HepG2 (cell line): ENCODE measurements at regions not wholly inside any gene's neighbourhood (a gene's known extent, or its start where the extent isn't known, plus 50 kb on each side); places are given as distances from the start of the nearest gene placed in this dataset.

Experiments used
- CREB1 ChIP-seq, 2 experiments: fragments of 450-650 bp in 1 of 2; IDR thresholded peaks; 2 replicates each; pipeline ENCODE4 v1.6.1; 2016 to 2017; ENCODE audit warnings: control low read depth in 1 of 2, mild to moderate bottlenecking in 1 of 2, missing compliant biosample characterization in 1 of 2, missing genetic modification characterization in 1 of 2
- YEATS2 ChIP-seq: sonication (generic); formaldehyde crosslinking; IDR thresholded peaks from 2 replicates; pipeline ENCODE4 v1.4.0; 2020; ENCODE audit warnings: missing genetic modification reagents, borderline replicate concordance
- ZC3H13 ChIP-seq: sonication (generic); formaldehyde crosslinking; IDR thresholded peaks from 2 replicates; pipeline ENCODE4 v1.8.1; 2023; ENCODE audit warnings: mild to moderate bottlenecking, missing genetic modification reagents, moderate library complexity

DNA sequence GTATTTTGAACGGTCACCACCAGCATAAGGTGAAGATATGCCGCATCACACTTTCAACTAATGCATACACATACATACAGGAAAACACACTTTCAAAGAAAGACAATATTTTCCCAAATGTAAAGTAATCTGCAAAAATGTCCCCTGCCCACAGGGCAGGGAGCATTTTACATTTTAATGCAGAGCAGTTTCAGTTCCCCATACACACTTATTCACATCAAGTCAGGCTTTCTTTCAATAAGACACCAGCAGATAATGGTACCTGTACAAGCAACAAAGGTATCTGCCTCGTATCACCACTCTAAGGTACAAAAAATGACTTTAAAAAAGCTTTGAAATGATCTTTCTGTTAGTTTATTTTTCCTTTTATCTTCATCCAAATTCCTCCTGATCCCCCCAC lies 247.1 kb upstream of the CCNG1 start:
- TF ChIP-seq YEATS2 (CRISPR knock-in tag): no peak
- no peak for TF ChIP-seq CREB1 (IDR thresholded peaks at IDR 0.05)
- no peak for TF ChIP-seq CREB1 (CRISPR knock-in tag; IDR thresholded peaks at IDR 0.05)
- TF ChIP-seq ZC3H13 (CRISPR knock-in tag): no peak
